Ishikawa (cell line): ENCODE measurements at regions not wholly inside any gene's neighbourhood (a gene's known extent, or its start where the extent isn't known, plus 50 kb on each side); places are given as distances from the start of the nearest gene placed in this dataset.

ENCODE experiments used
- FOXM1 ChIP-seq: IDR thresholded peaks from 2 replicates; pipeline ENCODE4 v1.6.1; 2012; ENCODE audit warnings: low read depth, borderline replicate concordance
- TAF1 ChIP-seq: IDR thresholded peaks from 2 replicates; pipeline ENCODE4 v1.6.1; 2012; ENCODE audit warnings: low read depth, mild to moderate bottlenecking
- TF ChIP-seq, protein P1 (sequence below): IDR thresholded peaks from 2 replicates; pipeline ENCODE4 v1.6.1; 2012; ENCODE audit warnings: low read depth, mild to moderate bottlenecking

DNA sequence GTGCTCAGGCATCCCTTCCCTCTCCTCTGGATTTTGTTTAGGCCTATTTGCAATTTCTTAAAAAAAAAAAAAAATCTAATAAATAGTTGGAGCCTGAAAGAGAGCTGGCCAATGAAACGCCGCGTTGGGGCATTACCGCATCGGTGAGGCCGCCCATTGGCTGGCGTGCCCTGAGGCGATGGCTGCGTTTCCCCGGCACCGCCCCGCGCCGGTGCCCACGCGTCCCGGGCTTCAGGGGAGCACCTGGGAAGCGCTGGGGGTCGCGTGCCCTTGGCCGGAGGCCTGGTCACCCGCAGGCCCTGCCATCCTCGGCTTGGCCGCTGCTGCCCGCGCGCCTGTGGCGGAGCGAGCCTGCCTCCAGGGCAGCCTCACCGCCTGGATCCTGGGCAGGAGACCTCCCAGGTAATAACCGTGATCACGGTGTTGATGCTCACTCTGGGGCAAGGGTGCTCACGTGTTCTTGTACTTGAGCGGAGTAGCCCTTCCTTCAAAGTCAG lies 155.4 kb downstream of the NRN1 start:
- TF ChIP-seq, protein P1, sequence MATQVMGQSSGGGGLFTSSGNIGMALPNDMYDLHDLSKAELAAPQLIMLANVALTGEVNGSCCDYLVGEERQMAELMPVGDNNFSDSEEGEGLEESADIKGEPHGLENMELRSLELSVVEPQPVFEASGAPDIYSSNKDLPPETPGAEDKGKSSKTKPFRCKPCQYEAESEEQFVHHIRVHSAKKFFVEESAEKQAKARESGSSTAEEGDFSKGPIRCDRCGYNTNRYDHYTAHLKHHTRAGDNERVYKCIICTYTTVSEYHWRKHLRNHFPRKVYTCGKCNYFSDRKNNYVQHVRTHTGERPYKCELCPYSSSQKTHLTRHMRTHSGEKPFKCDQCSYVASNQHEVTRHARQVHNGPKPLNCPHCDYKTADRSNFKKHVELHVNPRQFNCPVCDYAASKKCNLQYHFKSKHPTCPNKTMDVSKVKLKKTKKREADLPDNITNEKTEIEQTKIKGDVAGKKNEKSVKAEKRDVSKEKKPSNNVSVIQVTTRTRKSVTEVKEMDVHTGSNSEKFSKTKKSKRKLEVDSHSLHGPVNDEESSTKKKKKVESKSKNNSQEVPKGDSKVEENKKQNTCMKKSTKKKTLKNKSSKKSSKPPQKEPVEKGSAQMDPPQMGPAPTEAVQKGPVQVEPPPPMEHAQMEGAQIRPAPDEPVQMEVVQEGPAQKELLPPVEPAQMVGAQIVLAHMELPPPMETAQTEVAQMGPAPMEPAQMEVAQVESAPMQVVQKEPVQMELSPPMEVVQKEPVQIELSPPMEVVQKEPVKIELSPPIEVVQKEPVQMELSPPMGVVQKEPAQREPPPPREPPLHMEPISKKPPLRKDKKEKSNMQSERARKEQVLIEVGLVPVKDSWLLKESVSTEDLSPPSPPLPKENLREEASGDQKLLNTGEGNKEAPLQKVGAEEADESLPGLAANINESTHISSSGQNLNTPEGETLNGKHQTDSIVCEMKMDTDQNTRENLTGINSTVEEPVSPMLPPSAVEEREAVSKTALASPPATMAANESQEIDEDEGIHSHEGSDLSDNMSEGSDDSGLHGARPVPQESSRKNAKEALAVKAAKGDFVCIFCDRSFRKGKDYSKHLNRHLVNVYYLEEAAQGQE: no peak
- TF ChIP-seq TAF1: no peak
- TF ChIP-seq FOXM1: no peak
